Kidney tubule cell (primary cell): ENCODE measurements at regions not wholly inside any gene's neighbourhood (a gene's known extent, or its start where the extent isn't known, plus 50 kb on each side); places are given as distances from the start of the nearest gene placed in this dataset.

Source experiments
- DNase-seq: peaks from one replicate; pipeline ENCODE4 v3.0.0-alpha.2; 2018; ENCODE audit warnings: low spot score

DNA sequence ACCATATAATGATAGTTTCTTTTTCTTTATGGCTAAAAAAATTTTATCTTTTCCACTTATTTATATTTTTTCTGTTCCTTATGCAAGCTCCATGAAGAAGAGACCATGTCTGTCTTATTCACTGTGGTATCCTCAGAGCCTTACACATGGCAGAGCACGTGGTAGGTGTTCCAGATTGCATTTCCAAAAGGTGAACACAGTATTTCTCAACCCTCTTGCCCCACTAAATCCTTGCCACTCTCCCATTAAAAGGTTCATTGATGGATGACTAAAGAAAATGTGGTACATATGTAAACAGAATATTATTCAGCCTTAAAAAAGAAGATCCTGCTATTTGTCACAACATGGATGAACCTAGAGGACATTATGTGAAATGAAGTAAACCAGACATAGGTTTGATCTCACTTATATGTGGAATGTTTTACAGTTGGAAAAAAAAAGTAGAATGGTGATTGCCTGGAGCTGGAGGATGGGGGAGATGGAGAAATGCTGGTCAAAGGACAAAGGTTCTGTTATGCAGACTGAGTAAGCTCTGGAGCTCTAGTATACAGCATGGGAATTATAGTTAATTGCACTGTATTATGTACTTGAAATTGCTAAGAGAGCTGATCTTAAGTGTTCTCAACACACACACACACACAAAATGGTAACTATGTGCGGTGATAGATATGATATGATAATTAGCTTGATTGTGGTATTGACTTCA lies 266.7 kb downstream of the CNTN3 start:
- no peak for DNase-seq

DNA sequence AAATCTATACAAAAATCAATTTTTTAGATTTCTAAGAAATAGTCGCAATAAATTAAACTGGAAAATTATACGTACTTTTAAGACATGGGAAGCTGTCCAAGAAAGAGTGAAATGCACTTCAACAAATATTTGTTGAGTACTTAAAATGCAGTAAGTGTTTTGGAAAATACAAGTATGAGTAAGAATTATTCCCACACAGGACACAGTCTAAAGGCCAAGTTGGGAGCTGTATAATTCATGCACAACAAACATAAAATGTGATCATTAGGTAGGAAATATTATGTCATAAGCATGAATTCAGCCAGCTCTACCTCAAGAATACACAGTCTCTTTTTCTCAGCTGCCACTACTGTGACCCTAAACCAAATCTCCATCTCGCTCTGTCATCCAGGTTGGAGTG lies 267.6 kb downstream of the CNTN3 start:
- DNase-seq = no peak

DNA sequence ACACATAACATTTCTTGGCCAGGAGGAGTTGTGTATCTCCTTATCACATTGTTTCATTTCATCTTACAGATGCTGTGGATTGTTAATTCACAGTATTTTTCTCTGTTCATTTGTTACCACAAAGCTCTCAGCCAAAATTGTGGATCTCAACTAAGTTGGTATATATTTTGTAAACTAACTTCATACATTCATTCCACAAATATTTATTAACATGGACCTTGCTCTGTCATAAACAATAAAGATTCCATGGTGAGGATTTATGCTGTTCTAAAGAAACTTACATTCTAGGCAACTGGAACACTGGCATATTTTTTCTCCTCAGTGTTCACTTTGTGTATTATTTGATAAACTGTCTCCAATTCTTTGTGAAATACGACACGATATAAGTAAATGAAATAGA lies 268.8 kb downstream of the CNTN3 start:
- DNase-seq = no peak

DNA sequence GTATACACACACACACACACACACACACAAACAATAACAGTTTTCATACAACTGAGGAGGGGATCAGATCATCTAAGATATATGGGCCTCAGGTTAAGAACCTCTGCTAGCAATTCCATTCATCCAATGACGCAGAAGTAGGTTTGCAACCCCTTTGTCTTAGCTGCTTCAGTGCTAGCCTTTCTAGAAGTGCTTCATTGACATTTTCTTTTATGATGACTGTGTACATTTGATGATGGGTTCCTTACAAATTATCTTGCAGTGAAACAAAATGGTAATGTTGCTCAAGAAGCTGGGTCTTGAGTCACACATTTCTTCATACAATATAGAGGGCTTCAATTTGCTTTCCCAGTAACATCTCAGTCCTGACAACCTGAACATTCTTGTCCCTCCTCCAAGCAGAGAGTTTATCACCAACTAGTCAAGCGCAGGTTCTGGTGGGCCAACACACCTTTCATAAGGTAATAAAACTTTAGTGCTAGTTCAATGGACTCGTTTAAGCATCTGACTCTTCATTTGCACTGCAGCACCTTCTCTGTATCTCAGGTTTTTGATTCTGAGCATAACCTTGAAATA lies 269.5 kb downstream of the CNTN3 start:
- no peak for DNase-seq

DNA sequence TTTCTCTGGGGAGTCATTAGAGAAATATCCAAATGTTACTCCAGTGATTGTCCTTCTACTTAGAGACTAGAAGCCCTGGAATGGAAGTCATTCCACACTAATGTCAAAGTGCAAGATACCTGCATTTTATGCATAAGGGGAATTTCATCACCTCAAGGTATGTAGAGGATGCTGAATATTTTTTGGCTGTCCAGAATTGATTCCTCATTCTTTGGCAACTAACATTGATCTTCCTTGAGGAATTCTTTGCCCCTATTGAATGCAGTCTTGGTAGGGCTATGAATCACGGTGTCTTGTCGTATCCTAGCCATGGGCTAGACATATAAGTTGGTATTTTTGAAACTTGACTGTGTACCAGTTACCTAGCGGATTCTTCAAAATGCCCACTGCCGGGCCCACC lies 271.1 kb downstream of the CNTN3 start:
- DNase-seq = no peak

DNA sequence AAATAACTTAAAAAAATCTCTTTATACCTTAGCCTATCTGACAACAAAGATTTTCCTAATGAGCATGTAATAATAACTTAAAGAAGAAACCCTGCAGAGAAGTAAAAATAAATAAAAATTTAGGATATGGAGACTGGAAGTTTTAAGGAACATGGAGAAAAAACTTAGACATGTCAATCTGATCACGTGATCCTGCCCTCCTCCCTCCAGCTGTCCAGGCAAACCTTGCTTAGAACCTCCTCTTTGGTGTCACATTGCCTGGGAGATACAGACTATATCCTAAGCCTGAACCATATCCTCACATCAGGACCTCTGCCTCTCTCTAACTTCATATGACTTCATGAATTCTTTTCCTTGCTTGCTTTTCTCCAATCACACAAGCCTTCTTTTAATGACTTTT lies 275.5 kb downstream of the CNTN3 start:
- no peak for DNase-seq

DNA sequence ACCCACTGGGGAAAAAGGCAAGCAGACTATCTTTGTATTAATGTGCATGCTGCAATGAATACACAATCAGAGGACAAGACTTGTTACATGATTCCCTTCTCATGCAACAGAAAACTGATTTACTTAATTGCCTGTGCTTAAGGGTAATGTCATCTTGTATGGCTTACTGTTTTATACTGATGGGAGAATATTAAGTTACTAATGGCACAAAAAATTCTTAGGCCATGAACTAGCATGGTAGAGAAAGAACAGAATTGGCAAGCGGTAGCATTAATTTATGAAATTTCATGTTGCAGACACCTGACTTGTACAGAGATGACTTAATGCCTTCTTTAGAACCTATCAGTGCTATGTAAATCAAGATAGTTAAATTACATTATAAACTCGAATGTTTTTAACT lies 282.3 kb downstream of the CNTN3 start:
- no peak for DNase-seq

DNA sequence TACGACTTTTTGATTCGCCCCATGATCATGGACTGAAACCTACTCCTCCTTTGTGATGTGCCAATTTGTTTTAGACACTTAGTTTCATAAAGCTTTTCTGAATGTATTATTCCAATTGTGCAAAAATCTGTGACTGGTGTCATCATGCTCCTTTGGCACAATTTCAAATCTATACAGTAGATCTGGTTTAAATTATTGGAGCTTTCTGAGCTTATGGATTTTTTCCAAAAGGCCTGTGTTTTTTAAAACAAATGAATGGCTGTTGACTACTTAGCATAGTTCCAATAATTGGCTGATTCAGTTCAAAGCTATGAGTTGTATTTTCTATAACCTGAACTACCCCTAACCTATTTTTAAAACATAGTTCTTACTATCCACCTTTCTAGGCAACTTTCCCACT lies 282.7 kb downstream of the CNTN3 start:
- no peak for DNase-seq

DNA sequence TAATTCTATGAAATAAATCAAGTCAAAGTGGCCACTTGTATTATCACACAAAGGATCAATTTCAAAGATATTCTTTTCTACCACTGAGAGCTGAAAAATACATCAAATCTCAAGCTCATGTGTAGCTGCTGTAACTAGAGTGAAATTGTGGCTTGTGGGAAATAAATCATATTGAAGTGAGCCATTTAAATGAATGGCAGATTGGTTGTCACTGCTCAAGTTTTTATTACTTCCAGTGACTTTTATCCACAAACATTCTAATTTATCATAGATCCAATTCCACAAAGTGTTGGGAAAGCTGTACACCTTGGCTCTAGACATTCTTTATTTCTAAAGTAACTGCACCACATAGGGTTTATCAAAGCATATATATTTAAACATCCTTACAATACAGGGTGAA lies 285.4 kb downstream of the CNTN3 start:
- DNase-seq = no peak

DNA sequence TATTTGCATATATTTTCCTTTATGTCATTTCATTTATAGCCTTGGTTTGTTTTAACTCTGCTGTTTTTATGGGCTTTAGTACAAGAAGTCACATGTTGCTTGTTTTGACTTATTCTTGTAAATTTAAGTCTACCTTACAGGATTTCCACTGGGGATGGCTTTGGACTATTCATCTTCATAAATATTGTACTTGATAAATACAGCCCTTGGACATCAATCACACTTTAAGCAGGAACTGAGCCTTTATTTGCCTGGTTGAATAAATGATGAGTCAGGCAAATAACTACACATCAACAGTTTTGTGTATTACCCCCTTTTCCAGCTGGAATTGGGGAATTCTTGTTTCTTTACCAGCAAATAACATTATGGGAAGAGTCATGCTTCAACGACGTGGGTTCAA lies 286.0 kb downstream of the CNTN3 start:
- DNase-seq = no peak

DNA sequence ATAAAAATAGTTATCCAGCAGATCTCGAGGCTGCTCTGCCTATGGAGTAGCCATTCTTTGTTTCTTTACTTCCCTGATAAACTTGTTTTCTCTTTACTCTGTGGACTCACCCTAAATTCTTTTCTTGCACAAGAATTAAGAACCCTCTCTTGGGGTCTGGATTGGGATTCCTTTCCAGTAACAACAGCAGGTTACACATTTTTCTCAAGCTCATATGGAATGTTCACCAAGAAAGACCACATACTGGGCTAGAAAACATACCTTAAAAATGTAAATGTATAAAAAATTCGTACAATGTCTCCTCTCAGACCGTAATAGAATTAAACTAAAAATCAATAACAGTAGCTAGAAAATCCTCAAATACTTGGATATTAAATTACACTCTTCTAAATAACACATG lies 299.2 kb downstream of the CNTN3 start:
- no peak for DNase-seq

DNA sequence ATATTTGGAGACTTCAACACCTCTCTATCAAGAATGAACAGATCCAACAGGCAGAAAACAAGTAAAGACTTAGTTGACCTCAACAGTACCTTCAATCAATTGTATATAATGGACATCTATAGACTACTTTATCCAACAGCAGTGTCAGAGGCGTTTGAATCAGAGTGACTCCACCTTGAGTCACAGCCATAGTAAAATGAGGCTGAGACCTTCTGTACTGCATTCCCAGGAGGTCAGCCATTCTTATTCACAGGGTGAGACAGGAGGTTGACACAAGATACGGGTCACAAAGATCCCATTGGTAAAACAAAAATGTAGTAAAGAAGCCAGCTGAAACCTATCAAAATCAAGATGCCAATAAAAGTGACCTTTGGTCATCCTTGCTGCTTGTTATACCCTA lies 299.8 kb downstream of the CNTN3 start:
- DNase-seq = peak; percentile 26

DNA sequence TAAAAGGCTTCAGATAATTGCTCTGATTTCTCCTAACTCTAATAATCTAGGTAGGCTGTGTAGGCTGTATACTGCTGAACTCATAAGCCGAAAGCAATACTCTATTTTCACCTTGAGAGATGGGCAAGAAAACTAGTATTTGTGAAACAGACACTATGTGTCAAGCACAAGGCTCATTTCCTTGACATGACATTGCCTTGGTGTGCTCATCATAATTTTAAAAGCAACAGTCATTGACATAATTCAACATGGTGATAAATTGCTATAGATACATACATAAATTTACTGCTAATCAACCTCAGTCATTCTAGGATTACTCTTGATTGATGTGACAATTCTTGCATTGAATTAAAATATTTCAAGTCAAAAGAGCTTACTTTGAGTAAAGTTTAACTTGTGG lies 304.7 kb downstream of the CNTN3 start:
- DNase-seq = no peak

DNA sequence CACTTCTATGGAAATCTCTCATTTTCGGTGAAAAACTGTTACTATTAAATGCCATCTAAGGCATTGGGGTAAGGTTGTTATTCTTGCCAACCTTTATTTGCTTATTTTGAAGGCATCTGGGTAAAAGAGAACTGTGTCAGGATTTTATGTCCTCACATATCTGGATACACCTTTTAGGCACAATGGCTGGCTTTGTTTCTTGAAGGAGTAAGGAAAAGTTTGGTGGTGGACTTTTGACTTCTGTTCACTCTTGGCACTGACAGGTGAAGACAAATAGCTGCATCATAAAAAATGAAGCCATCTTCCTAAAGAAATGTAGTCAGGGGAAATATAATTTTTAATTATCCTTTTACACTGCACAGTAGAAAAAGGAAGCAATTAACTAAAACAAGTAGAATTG lies 310.0 kb downstream of the CNTN3 start:
- no peak for DNase-seq

DNA sequence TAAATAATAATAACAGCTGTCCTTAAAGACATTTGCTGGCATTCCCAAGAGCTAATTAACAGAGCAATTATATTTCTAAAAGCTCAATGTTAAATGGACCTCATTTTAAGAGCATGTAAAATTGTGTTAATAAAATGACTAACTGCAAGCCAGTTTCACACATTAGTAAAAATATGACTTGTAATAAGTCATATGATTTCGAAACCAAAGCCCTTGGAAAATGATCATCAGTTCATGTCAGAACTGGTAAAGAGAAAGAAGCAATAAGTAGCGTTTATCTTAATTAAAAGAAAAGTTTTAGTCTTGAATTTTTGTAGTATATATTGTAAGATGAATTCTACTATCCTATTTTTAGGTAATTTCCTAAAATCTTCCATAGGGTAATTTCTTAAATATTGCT lies 310.7 kb downstream of the CNTN3 start:
- no peak for DNase-seq

DNA sequence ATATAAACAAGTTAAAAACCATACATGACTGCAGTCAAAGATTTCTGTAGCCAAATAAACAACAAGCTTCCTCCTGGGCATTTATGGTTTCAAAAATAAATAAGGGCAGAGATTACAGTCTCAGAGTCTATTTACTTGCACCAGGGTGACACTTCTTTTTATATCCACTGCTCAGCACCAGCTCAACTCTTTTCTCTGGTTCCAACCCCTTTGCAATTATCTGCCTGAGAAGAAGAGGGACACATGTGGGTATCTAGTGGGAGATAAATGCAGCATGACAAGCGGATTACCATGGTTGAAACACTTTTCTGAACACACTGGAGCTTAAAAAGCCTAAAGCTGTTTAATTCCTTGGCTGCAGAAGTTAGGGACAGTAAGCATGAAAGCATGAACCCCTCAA lies 311.5 kb downstream of the CNTN3 start:
- DNase-seq = no peak

DNA sequence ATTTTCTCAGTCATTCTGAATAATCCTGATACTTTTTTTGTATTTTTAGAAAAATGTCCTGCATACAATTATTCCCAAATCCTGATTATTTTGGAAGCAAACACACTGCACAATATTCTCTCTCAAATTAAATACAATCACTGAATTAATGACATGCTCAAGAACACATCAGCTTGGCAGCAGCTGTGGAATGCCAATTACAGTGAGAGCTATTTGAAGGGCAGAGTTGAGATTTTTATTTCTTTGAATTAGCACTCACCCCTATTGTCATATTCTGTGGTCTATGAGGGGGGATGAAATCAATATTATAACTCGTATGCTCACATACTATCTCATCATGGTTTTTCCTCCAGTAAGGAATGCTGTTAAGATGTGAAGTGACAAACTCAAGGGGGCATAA lies 312.2 kb downstream of the CNTN3 start:
- DNase-seq = no peak

DNA sequence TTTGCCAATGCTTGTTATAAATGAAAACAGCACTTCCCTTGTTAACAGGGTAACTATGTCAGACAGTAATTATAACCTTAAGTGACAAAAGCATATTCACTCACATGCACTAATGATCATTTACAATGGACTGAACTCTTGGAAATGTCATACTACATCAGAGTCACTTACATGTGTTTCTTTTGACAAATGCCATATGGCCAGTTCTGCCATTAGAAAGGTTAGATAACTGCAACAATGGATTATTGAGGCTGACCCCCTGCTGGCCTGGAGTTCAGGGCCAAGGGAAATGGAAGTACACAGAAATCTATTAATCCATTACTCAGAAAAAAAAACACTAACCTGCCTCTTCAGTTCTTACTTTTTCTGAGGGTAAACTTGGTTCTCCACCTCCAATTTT lies 313.4 kb downstream of the CNTN3 start:
- no peak for DNase-seq

DNA sequence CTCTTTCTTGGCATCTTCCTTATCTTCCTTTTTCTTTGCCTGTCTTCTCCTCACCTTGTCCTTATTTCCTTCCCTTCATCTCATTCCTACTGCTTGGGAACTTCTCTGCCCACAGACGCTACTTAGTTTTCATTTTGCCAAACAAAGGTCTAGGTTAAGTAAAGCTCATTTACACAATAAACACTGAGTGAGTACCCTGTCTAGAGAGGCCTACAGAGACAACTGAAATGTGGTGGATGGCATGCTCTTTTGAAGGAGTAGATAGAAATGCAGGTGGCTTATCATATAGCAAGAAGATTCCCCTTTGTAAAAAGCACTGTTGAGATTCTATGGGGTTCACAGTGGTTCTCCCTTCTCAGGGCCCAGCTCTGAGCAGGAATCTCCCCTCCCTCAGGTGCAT lies 319.0 kb downstream of the CNTN3 start:
- no peak for DNase-seq

DNA sequence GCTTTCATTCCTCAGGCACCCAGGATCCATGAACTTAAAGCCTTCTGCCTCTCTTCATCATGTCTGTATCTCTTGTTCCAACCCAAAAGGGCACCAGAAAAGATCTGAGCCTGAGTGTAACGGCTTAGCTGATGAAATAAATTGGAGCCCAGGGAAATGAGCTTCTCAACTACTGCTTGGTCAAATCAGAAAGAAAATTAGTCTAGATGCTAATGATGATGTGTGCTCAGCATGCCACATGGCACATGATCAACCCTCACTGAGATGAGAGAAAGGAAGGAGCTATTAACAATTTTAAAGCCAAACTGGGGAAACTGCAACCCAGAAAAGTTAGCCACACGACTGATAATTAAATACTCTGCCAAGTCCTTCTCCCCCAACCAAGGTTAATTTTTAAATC lies 325.7 kb downstream of the CNTN3 start:
- no peak for DNase-seq

DNA sequence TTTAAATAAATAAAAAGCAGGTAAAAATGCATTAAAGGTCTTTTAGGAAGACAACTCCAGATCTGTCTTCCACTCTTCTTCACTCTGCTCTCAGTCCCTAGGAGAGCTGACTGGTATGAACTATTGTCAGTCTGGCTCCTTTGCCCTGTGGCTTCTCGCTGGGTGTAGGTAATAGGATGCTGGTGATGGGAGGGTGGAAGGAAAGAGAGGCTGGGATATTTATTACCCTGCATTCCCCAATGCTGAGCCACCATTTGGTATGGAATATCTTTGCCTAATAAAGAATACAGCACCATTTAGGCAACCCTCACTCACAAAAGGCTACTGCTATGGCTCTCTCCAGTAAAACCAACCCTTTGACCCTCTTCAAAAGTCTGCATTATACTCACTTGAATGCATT lies 326.9 kb downstream of the CNTN3 start:
- DNase-seq = peak; percentile 20

DNA sequence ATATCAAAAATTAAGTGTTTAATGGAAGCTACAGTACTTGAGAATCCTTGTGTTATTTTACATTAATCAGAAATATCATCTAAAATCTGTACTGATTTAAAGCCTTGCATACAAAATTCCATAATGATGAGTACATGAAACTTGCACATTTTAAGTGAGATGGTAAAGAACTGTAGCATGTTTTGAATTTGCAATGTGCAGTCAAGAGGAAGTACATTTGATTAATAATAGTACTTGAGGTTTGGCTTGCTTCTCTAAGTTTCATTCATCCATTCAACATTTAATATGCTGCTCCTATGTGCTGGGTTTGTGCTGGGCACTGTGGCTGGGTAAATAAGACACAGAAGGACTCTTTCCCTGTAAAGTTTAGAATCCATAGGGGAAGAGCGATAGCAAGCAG lies 332.3 kb downstream of the CNTN3 start:
- peak; percentile 5 for DNase-seq

DNA sequence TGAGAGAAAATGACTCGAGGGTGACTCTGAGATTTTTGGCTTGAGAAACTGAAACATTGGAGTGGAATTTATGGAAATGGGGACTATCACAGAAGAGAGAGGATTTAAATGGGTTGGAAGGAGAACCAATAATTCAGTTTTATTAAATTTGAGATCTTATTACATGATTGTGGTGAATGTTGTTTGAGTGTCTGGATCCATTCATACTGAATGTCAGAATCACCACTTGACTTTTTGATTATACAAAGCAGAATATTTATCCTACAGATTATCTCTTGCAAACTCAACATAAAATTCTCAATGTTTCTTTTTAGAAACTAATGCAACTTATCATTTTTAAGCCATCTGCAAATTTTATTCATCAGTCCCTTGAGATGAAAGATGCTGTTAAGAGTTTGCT lies 332.8 kb downstream of the CNTN3 start:
- no peak for DNase-seq
